Endothelial cell (in vitro differentiated cells): ENCODE measurements at regions not wholly inside any gene's neighbourhood (a gene's known extent, or its start where the extent isn't known, plus 50 kb on each side); places are given as distances from the start of the nearest gene placed in this dataset.

ENCODE experiments used
- DNase-seq: peaks from one replicate; pipeline ENCODE4 v3.0.0; 2021; ENCODE audit warnings: low spot score
- H3K27ac Mint-ChIP-seq: one replicate; pipeline ENCODE4 v1.8.0; 2021; ENCODE audit warnings: mixed read lengths, inconsistent platforms; ENCODE audit not compliant: unreplicated experiment
- H3K27me3 Mint-ChIP-seq: one replicate; pipeline ENCODE4 v1.8.0; 2021; ENCODE audit warnings: mild to moderate bottlenecking, moderate library complexity, mixed read lengths, inconsistent platforms; ENCODE audit not compliant: unreplicated experiment
- H3K36me3 Mint-ChIP-seq: one replicate; pipeline ENCODE4 v1.8.0; 2021; ENCODE audit warnings: mild to moderate bottlenecking, low read depth, mixed read lengths, inconsistent platforms; ENCODE audit not compliant: unreplicated experiment
- H3K4me1 Mint-ChIP-seq: one replicate; pipeline ENCODE4 v1.8.0; 2021; ENCODE audit warnings: mild to moderate bottlenecking, mixed read lengths, inconsistent platforms; ENCODE audit not compliant: unreplicated experiment
- H3K4me3 Mint-ChIP-seq: one replicate; pipeline ENCODE4 v1.8.0; 2021; ENCODE audit warnings: mild to moderate bottlenecking, mixed read lengths, inconsistent platforms; ENCODE audit not compliant: unreplicated experiment
- H3K9me3 Mint-ChIP-seq: one replicate; pipeline ENCODE4 v1.8.0; 2021; ENCODE audit warnings: mixed read lengths, inconsistent platforms; ENCODE audit not compliant: unreplicated experiment
- CTCF ChIP-seq: fragments of 200-600 bp; sonication (generic); IDR thresholded peaks from one replicate; pipeline ENCODE4 v1.5.0; 2021; ENCODE audit warnings: antibody characterized with exemption; ENCODE audit not compliant: unreplicated experiment

GRCh38 chr18:56162311-56163265 is 475.8 kb downstream of the TXNL1 start:
- peaks cover 2% of the 10 kb centered on the region for H3K27me3 Mint-ChIP-seq
- no peak overlapping the region for H3K4me3 Mint-ChIP-seq
- no peaks in the 10 kb centered on the region for H3K36me3 Mint-ChIP-seq
- H3K9me3 Mint-ChIP-seq = no peaks in the 10 kb centered on the region
- TF ChIP-seq CTCF = no peak
- H3K27ac Mint-ChIP-seq = no peak overlapping the region
- DNase-seq = no peak
- peaks cover 3% of the 10 kb centered on the region for H3K4me1 Mint-ChIP-seq

GRCh38 chr18:56161566-56162260 is 476.7 kb downstream of the TXNL1 start:
- Mint-ChIP-seq H3K27ac (no peak overlapping the region), H3K4me1 (no peaks in the 10 kb centered on the region), H3K9me3 (no peaks in the 10 kb centered on the region), H3K27me3 (peaks cover 2% of the 10 kb centered on the region), H3K4me3 (no peak overlapping the region), H3K36me3 (no peaks in the 10 kb centered on the region)
- DNase-seq = no peak
- TF ChIP-seq CTCF = no peak

- TF ChIP-seq CTCF = no peak
- Mint-ChIP-seq H3K36me3 (no peaks in the 10 kb centered on the region), H3K27ac (no peak overlapping the region), H3K4me3 (no peak overlapping the region), H3K27me3 (no peaks in the 10 kb centered on the region), H3K4me1 (no peaks in the 10 kb centered on the region), H3K9me3 (peaks cover 3% of the 10 kb centered on the region)
- no peak for DNase-seq
Measured at GRCh38 chr18:56158676-56159075, 479.7 kb downstream of the TXNL1 start.

- DNase-seq = no peak
- H3K27me3 Mint-ChIP-seq = no peaks in the 10 kb centered on the region
- no peaks in the 10 kb centered on the region for H3K36me3 Mint-ChIP-seq
- no peak overlapping the region for H3K4me3 Mint-ChIP-seq
- H3K27ac Mint-ChIP-seq = no peak overlapping the region
- no peaks in the 10 kb centered on the region for H3K4me1 Mint-ChIP-seq
- peaks cover 3% of the 10 kb centered on the region for H3K9me3 Mint-ChIP-seq
- TF ChIP-seq CTCF = no peak
Measured at GRCh38 chr18:56157541-56157940, 480.9 kb downstream of the TXNL1 start.
